ENCODE measurements at regions not wholly inside any gene's neighbourhood (a gene's known extent, or its start where the extent isn't known, plus 50 kb on each side); places are given as distances from the start of the nearest gene placed in this dataset.

DNA sequence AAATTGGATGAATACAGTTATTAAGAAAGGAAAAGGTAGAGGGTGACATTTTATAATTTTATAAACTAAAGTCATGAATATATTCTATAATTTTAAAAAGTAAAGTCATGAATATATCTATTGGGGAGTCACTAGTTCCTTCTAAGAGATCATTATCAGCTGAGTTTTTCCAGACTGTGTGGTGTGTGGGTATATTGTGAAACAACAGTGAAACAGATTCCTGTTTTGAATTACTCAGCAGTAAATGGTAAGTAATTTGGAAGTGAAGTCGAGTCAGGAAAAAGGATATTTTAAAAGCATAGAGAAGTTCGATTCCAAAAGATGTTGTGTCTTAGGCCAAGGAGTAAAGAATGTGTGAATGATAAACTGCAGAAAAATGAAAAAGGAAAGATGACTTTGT is 1018.2 kb upstream of the NXPH2 start:
- no peak for TF ChIP-seq CTCF (IDR thresholded peaks at IDR 0.05; ENCODE audit: extremely low read depth in 1 of 2, insufficient read depth in 1 of 2, low read depth in 1 of 2, low read length in 2 of 2)
- no peak for TF ChIP-seq FOS (IDR thresholded peaks at IDR 0.05; ENCODE audit: borderline replicate concordance, insufficient read depth, low read length)
- TF ChIP-seq EZH2 (IDR thresholded peaks at IDR 0.05; ENCODE audit: borderline replicate concordance, low read depth, low read length, severe bottlenecking), result no peak
- no peak for TF ChIP-seq POLR2A (IDR thresholded peaks at IDR 0.05; ENCODE audit: low read depth, low read length)
- no peak for TF ChIP-seq JUN (IDR thresholded peaks at IDR 0.05; ENCODE audit: borderline replicate concordance, insufficient read depth, insufficient read length, low read depth)
- TF ChIP-seq POLR2AphosphoS5 (IDR thresholded peaks at IDR 0.05; ENCODE audit: insufficient read depth, low read depth, low read length), result no peak
- no peak for TF ChIP-seq MYC (IDR thresholded peaks at IDR 0.05; ENCODE audit: low read depth, low read length)
- TF ChIP-seq, protein P1, sequence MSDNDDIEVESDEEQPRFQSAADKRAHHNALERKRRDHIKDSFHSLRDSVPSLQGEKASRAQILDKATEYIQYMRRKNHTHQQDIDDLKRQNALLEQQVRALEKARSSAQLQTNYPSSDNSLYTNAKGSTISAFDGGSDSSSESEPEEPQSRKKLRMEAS (IDR thresholded peaks at IDR 0.05; ENCODE audit: insufficient read depth, insufficient read length), result no peak
- TF ChIP-seq GATA2 (IDR thresholded peaks at IDR 0.05; ENCODE audit: insufficient read depth, insufficient read length, low read depth, low read length), result no peak
